ENCODE measurements at regions not wholly inside any gene's neighbourhood (a gene's known extent, or its start where the extent isn't known, plus 50 kb on each side); places are given as distances from the start of the nearest gene placed in this dataset.

GRCh38 chr9:107407675-107408074, 81.9 kb downstream of the KLF4 start:
- no peak for TF ChIP-seq REST (IDR thresholded peaks at IDR 0.05; ENCODE audit: borderline replicate concordance)
- TF ChIP-seq POLR2AphosphoS5 (IDR thresholded peaks at IDR 0.05): no peak
